ENCODE measurements at regions not wholly inside any gene's neighbourhood (a gene's known extent, or its start where the extent isn't known, plus 50 kb on each side); places are given as distances from the start of the nearest gene placed in this dataset.

- TF ChIP-seq CTCF (optimal IDR thresholded peaks at IDR 0.05 in 1 of 3, IDR thresholded peaks at IDR 0.05 in 1 of 3, conservative IDR thresholded peaks at IDR 0.05 in 1 of 3; ENCODE audit: extremely low read depth in 1 of 3, insufficient read depth in 2 of 3, low read length in 3 of 3) (no peak), EZH2 (IDR thresholded peaks at IDR 0.05; ENCODE audit: low read length) (no peak)
These were observed 319.7 kb downstream of the RAPGEF2 start for GRCh38 chr4:159422626-159423025.

Data from keratinocyte (primary cell).